Inferior parietal cortex (tissue), 1 donor: ENCODE measurements at regions not wholly inside any gene's neighbourhood (a gene's known extent, or its start where the extent isn't known, plus 50 kb on each side); places are given as distances from the start of the nearest gene placed in this dataset.
A peak's percentile ranks its signal among the peaks of the same experiment; 100 is the strongest.

Experiments
- DNase-seq: peaks from one replicate; pipeline ENCODE4 v3.0.0-alpha.2; 2016; ENCODE audit errors: extremely low spot score

DNA sequence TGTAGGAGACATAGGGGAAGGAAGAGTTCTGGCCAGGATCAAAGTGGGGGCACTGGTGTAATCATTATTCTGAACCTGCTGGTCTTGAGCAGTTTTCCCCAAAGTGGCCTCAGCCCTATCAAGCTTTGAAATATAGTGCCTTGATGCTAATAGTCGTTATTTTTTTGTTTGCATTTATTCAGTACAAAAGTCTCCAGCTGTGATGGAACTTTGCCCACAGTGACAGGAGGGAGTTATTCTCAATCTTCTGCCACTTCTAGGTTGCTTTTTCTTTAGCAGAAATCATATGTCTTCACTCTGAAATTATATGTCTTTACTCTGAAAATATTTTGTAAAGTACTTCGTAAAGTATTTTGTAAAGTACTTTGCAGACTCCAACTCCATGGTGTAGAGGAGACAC is 93.1 kb downstream of the FAT3 start:
- DNase-seq, result no peak

DNA sequence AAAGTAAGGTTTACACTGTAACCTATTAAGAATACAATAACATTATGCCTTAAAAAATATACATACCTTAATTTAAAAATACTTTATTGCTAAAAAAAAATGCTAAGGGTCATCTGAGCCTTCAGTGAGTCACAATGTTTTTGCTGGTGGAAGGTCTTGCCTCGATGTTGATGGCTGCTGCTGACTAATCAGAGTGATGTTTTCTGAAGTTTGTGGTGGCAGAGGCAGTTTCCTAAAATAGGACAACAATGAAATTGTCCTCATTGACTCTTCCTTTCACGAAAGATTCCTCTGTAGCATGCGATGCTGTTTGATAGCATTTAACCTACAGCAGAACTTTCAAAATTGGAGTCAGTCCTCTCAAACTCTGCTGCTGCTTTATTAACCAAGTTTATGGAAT is 97.6 kb downstream of the FAT3 start:
- DNase-seq, result no peak

DNA sequence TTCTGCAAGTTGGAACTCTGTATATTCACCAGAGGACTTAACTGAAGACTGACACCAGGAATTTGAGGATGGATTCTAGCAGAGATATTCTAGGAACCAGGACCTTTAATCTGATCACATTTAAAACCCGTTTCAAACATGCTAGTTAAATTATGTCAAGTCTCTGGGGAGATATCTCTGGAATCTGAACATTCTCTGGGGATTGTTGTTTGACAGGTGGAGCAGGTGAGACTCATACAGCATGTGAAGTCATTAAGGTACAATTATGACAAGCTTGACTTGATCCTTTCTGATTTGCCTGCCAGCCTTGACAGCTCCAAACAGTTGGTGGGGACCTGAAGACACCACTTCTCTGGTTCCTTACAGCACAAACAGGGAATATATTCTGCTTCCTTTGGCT is 100.3 kb downstream of the FAT3 start:
- DNase-seq, result no peak

DNA sequence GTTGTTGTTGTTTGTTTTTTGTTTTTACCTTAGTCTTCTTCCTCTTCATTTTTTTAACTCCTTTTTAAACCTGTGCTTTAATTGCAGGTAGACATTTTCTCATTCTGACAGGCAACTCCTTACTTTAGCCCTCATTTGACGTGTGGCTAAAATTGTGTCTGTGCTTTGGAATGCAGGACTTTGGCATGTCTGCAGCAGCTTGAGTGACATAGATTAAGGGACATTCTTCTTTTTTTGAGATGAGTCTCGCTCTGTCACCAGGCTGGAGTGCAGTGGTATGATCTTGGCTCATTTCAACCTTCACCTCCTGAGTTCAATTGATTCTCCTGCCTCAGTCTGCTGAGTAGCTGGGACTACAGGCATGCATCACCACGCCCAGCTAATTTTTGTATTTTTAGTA is 100.8 kb downstream of the FAT3 start:
- no peak for DNase-seq

DNA sequence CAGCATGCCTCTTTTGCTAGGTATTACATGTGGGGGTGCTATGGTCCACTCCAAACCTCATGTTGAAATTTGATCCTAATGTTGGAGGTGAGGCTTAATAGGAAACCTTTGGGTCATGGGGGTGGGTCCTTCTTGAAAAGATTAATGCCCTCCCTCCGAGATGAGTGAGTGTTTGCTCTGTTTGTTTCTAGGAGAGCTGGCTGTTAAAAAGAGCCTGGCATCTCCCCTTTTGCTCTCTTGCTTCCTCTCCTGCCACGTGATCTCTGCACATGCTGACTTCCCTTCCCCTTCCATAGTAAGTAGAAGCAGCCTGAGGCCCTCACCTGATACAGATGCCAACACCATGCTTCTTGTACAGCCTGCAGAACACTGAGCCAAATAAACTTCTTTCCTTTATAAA is 104.5 kb downstream of the FAT3 start:
- DNase-seq, result no peak

DNA sequence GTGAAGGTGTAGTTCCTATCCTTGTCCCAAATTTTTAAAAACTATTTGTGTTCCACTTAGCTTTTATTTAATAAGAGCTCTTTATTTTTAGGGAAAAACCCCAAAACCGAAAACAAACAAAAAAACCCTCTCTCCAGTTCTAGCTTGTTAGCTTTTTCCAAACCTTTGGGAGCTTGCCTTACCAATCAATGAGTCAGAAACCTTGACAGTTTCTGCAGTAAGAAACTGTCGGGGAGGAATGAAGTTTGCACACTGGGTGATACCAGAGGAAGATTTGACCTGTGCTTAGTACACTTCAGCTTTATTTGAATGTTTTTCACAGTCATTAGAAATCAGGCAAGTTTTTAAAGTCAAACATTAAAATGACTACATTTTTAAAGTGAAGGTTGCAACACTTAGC is 105.0 kb downstream of the FAT3 start:
- DNase-seq, result peak; percentile 15

DNA sequence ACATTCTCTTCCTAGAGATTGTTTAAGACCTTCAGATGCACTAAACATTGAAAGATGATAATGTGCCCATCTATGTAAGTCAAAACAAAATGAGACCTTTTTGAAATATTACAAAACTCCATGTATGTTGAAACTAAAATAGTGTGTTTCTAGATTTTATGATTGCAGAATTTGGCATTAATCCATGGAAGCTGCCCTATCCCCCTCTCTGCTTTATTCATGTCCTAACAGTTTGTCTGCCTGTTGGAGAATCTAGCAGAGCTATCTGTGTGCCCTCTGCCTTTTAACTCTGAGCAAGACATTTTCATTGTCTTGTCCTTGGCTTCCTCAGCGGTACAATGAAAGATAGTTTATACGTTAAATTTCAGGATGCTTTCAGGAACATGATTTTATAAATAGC is 105.5 kb downstream of the FAT3 start:
- no peak for DNase-seq

DNA sequence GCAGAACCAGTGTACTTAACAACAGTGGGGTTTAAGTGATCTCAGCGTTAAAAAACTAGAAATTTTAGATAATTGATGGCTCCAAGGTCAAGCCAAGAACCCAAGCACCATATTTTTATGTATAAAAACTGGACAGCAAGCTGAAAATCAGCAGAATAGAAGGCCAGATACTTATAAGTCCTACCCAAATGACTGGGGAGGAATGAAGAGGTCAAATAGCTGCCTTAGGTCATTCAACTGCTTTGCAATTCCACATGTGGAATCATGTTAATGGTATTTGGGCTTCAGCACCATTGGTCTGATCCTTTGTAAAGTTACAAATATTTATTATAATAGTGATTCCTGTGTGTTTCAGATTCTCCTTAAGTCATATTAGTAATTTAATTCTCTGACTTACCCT is 108.4 kb downstream of the FAT3 start:
- no peak for DNase-seq

DNA sequence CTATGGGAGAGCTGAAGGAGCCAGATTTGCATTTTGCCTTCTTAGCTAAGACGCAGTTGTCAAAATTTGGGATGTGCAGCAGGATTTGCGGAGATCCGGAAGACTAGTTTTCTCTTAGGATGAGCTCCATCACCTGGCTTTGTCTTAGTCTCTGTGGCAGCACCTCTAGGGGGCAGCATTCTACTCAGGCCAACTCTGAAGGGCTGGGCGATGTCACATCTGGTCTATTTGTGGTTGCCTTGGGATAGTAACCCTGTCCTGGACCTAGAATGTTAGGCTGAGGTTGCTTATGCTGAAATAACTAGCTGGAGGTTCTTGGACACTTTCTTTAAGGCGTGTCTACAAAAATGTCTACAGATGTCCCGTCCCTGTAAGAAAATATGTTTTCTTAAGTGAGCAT is 116.2 kb downstream of the FAT3 start:
- no peak for DNase-seq

DNA sequence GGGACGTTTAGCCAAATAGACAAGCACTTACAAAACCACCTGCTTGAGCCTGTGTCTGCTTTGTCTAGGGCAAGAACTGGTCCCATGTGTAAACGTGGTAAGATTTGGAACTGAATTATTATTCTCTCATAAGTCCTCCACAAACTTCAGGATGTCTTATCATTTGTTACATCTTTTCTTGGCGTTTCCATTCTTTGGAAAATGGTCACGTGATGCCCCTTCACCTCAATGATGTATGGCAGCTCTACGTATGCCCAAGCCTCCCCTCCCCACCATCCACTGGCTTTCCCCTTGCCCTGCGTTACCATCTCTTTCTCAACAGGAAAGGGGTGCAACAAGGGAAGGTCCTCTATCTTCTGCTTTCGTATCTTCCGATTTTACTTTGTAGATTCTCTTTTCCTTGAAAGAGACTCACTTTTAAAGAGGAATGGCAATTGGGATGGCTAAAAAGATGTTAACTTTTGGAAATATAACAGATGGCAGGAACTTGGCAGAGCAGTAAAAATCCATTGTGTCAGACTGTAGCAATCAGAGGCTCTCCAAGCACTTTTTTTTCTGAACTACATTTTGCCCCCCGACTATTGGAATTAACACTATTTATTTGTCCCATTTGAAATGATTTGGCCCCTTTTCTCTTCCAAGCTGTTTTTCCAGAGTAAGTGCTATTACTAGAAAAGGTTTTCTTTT is 117.6 kb downstream of the FAT3 start:
- DNase-seq, result no peak

DNA sequence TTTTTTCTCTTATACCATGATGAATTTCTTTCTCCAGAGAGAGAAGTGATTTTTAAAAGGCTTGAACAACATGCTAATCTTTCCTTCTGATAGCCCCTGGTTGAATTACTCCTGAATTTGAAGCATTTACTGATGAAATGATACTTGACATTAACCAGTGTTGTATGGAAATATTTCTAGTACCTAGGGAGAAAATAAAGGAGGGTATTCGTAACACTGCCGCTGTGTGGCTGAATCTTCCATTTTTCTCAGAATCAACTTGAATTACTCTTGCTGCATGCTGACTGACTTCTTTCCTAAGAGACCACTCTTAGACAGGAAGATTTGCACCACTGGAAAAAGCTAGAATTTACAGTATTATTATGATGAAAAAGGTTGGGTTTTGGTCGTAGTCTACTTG is 118.3 kb downstream of the FAT3 start:
- DNase-seq, result no peak

DNA sequence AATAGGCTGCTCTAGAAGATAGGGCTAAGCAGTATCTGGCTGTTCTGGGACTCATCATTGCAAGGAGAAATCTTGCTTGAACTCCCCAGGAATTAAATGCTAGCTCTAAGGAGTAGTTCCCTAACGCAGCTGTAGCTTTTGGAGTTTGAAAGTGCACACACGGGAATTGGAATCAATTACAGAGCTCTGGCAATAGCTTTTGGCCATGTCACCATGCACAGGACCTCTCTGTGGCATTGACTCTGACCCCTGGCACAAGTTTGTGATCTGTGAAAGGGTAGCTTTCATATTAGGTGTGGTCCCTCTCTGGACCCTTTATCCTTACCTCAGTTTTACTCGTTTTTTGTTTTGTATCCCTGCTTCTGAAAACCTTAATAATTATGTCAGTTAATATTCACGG is 121.6 kb downstream of the FAT3 start:
- DNase-seq, result no peak

DNA sequence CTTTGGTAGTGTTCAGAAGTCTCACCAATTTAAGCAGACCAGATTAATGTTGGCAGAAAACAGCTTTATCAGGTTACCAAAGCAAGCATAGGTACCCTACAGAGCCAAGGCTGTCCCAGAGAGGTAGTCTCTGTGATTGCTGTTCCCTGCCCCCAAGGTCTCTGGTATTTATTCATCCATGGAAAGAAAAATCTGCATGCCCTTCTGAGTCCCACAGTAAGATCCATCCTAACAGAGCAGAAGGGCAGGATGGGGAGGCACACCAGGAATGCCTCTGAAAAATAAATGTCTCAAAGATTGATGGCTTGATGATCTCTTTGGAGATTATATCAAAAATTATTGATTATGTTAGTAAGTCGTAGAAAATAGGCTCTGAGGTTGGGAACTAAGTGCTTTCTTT is 122.8 kb downstream of the FAT3 start:
- DNase-seq, result no peak

DNA sequence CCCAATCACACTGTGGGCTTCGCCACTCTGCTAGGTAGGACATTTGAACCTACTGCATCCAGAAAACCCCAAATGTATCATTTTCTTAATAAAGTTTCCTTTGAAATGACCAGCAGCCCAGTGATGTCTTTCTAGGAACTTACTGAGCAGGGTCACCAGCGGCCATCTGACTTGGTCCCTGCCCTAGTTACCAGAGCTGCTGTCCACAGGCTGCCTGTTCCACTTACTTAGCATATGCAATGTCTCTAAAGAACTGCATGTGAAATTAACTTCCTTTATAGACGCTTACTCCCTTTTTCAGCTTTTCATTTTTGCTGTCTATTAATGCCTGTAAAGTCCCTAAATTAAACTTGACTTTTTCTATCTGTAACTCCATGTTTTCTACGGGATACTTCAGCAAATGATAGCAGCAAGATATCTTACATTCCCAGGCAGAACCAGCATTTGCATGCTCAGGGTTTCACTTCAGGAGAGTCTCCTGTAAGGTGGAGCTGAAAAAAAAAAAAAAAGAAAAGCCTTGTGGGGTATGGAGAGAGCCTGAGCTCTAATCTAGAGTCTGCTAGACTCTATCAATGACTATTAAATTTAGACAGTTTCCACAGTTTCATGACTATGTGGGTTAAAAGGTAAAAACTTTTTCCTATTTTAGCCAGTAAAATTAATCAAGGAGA is 125.0 kb downstream of the FAT3 start:
- no peak for DNase-seq

DNA sequence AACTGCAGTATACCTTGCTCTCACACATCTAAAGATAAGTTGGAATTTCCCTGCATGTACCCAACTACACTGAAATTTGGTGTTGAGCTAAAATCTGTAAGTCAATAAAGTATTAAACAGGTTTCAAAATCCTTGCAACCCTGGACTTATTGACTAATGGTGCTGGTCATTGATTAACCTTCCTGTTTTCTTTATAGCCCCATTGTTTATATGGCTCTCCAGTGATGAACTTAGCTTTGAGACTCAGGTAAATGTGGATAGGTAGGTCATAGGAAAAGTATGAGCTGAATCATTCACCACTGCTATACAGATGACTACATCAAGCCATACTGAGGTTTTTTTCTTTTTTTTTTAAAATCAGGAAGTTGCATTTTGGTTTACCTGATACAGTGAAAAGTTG is 132.7 kb downstream of the FAT3 start:
- no peak for DNase-seq

DNA sequence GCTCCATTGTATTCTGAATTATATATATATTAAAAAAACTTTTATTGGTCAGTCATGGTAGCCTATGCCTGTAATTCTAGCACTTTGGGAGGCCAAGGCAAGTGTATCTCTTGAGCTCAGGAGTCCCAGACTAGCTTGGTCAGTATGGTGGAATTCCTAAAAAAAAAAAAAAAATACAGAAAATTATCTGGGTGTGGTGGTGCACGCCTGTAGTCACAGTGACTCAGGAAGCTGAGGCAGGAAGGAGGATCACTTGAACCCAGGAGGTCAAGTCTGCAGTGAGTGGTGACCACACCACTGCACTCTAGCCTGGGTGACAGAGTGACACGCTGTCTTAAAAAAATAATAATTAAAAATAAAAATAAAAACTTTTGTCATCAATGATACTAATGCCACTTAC is 133.2 kb downstream of the FAT3 start:
- DNase-seq, result no peak

DNA sequence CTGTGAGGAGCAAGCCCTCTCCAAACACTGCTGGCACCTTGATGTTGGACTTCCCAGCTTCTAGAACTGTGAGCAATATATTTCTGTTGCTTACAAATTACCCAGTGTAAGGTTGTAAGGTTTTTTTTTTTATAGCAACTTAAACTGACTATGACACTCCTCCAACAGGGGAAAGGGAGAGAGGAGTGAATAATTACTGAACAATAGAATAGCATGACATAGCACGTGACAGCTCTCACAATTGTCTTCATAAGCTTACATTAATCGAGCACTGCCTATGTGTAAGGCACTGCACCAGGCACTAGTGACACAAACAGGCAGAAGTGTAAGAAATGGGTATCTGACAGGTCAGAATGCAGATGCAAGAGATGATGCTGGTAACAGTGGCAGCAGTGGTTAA is 136.9 kb downstream of the FAT3 start:
- no peak for DNase-seq

DNA sequence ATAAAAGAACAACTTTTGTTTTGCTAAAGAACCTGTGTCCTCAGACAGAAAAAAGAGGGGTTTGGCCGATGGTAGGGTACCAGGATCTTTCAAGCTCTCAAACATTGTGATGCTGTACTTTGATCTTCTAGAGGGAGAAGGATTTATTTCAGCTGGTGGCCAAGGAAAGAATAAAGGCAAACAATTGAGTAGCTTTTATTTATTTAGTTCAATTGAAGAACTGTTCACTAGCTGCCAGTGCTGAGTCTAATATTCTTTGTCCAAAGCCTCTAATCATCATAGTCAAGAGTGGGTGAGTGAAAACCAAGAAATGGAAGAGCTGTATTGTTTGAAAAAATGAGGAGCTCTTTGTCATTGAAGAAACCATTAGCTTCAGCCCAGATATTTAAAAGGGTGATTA is 138.4 kb downstream of the FAT3 start:
- DNase-seq, result no peak

DNA sequence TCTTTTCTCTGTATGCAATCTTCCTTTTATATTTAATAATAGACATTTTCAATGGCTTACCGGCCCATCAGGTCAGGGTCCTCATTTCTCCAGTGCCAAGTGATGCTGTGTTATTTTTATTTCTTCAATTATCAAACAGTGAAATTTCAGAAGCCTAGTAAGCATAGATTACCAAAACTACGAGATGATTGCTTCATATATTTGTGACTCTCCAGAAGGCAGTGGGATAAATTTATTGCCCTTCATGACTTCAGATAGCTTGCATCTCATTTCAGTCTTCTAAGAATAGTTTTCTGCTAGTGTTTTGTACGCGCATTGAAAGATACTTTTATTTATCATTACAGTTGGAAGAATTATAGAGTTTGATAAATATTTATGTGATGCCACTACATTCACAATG is 139.6 kb downstream of the FAT3 start:
- DNase-seq, result no peak

DNA sequence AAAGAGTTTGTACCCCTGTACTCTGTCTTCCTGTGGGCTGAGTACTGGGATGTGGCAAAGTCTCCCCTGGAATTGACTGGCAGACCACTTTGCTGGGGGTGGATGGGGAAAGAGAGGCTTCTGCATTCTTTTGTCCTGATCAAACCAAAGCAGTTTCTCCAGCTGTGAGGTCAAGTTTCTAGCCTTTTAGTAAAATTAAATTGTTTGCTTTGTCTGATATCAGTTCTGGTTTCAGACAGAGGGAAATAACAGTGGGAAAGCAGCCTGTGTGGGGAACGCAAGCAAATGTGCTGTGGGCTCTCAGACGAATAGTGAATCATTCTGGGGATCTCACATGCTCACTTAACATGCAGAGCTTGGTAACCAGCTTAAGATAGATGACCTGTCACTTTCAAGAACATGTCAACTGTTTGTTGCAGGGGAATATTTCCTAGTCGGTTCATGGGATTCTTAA is 151.6 kb downstream of the FAT3 start:
- no peak for DNase-seq

DNA sequence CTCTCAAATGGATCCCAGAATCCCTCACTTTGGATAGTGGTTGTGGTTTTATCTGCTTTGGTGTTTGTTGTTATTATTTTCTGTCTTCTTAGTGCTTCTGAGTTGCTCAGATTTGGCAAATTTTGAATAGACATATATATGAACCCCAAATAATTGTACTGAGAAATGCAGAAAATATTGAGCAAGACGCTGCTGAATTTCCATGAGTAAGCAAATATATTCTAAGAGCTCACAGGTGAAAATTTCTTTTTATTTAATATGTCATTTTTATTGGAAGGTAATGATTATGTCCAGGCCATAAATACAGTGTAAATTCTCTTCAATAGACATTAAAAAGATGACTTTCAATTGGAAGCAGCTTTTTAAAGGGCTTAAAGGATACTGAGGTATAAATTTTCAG is 152.1 kb downstream of the FAT3 start:
- no peak for DNase-seq

DNA sequence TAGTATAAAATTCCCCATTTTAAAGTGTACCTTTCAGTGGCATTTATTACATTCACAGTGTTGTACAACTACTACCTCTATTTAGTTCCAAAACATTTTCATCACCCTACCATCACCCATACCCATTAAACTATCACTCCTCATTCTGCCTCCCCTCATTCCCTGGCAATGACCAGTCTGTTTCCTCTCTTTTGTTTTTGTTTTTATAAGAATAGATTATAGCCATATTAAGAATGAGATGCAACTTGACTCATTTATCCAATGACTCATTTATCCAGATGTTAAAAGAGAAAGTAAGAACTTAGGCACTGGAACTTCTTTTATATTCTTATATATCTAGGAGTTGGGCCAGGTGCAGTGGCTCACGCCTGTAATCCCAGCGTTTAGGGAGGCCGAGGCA is 156.3 kb downstream of the FAT3 start:
- no peak for DNase-seq

DNA sequence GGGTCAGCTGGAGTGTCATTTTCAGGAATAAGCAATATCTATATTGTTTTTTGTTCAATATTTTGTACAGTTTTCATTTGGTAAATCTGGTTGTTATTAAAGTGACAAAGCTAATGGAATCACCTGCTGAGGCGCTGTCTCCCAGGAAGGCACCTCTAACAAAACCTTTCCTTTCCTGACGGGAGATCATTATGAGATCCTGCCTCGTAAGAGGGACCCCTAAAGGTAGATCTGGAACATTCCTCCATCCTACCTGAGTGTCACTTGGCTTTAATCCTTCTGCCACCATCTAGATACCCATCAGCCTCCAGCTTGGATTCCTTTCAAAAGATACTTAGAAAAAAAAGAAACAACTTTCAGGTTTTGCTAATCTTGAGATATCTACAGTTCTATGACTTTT is 157.7 kb downstream of the FAT3 start:
- no peak for DNase-seq

DNA sequence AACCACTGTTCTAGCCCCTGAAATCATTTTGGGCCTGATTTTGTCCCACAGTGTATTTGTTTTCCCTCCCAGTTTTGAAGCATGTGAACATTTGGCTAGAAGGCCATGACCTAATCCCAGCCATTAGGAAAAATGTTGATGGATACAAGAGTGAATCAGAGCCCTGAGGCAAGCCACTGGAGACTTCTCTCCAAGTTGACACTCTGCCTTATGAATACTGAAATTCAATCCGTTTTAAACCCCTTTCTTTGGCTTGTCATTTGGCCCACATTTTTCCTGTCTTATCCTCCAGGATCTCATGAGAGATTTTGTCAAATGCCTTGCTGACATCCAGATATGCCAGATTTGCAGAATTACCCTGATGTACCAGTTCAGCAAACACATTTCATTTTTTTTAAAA is 158.8 kb downstream of the FAT3 start:
- no peak for DNase-seq
